A549 (cell line): ENCODE measurements at regions not wholly inside any gene's neighbourhood (a gene's known extent, or its start where the extent isn't known, plus 50 kb on each side); places are given as distances from the start of the nearest gene placed in this dataset.
"Not testable (repeated sequence)": the region's sequence is repeated elsewhere in the genome, so short reads cannot be mapped to it uniquely, and the experiment has no call there.

Experiments used
- ATAC-seq, 2 experiments: fragments of 200-7000 bp in 1 of 2; fragments of >200 bp in 1 of 2; cut with Nextera tagmentation in 1 of 2; cut with Tn5 transposase in 1 of 2; 3 replicates each; pipeline versions ENCODE4 v1.8.0 to v1.9.1; 2018 to 2020; ENCODE audit warnings: mild to moderate bottlenecking in 1 of 2, moderate library complexity in 1 of 2
- CTCF ChIA-PET: fragments of 300-600 bp; sonication (Branson Sonifier 250); formaldehyde crosslinking; extraction: SDS; loops from one replicate; lab custom pipeline; 2021; ENCODE audit warnings: antibody characterized with exemption, inconsistent platforms; lab: Yijun Ruan, JAX
- POLR2A ChIA-PET: fragments of 350-600 bp; formaldehyde crosslinking; extraction: SDS; loops from one replicate; lab custom pipeline; 2021; ENCODE audit warnings: antibody characterized with exemption, inconsistent platforms; lab: Yijun Ruan, JAX
- DNase-seq, 2 experiments: peaks; one replicate each; pipeline versions ENCODE4 v3.0.0 to v3.0.0-alpha.2; 2011 to 2016; ENCODE audit warnings: low read depth in 1 of 2, low spot score in 1 of 2
- FAIRE-seq: peaks from 2 replicates; lab custom pipeline; 2011; peaks lifted over from hg19 to GRCh38; lab: Jason Lieb, UNC
- H3K27ac ChIP-seq, 2 experiments: fragments of >200 bp; sonication (Bioruptor Twin); formaldehyde crosslinking; 3 replicates each; pipeline ENCODE4 v1.5.1; 2016 to 2017
- H3K4me1 ChIP-seq: fragments of >200 bp; sonication (Bioruptor Twin); formaldehyde crosslinking; 3 replicates; pipeline ENCODE4 v1.6.1; 2016
- H3K4me2 ChIP-seq: fragments of >200 bp; sonication (Bioruptor Twin); formaldehyde crosslinking; 3 replicates; pipeline ENCODE4 v1.6.1; 2016
- H3K4me3 ChIP-seq: fragments of >200 bp; sonication (Bioruptor Twin); formaldehyde crosslinking; 3 replicates; pipeline ENCODE4 v1.5.1; 2016
- H3K9me3 ChIP-seq: fragments of >200 bp; sonication (Bioruptor Twin); formaldehyde crosslinking; 3 replicates; pipeline ENCODE4 v1.6.1; 2016
- CEBPB ChIP-seq, 2 experiments: fragments of >200 bp in 1 of 2; sonication (Bioruptor Twin) in 1 of 2; formaldehyde crosslinking in 1 of 2; IDR thresholded peaks; 2 replicates each; pipeline ENCODE4 v1.6.1; 2012 to 2016
- CHD2 ChIP-seq: fragments of 150-350 bp; IDR thresholded peaks from 2 replicates; pipeline ENCODE4 v1.6.1; 2014; ENCODE audit warnings: low read length; ENCODE audit not compliant: partially characterized antibody
- HOXA7 ChIP-seq: fragments of 250-450 bp; sonication (Bioruptor Pico); IDR thresholded peaks from 2 replicates; pipeline ENCODE4 v1.5.0; 2020; ENCODE audit warnings: mild to moderate bottlenecking, moderate library complexity
- HOXB13 ChIP-seq: fragments of 250-450 bp; sonication (Bioruptor Pico); IDR thresholded peaks from 2 replicates; pipeline ENCODE4 v1.5.0; 2020; ENCODE audit warnings: low read depth, mild to moderate bottlenecking, moderate library complexity
- JUN ChIP-seq, 2 experiments: fragments of >200 bp; sonication (Bioruptor Twin); formaldehyde crosslinking; IDR thresholded peaks; 2 replicates in 1 of 2; 3 replicates in 1 of 2; pipeline ENCODE4 v1.6.1; 2016 to 2017
- KDM5A ChIP-seq: fragments of 200-600 bp; sonication (generic); IDR thresholded peaks from 2 replicates; pipeline ENCODE4 v1.6.1; 2016; ENCODE audit warnings: antibody characterized with exemption, mild to moderate bottlenecking
- NFE2L2 ChIP-seq: fragments of 150-350 bp; conservative IDR thresholded peaks from 2 replicates; pipeline ENCODE4 v1.6.1; 2014; ENCODE audit warnings: low read length
- NPAS2 ChIP-seq: fragments of 250-450 bp; sonication (Bioruptor Pico); IDR thresholded peaks from 2 replicates; pipeline ENCODE4 v1.8.0; 2022; ENCODE audit warnings: mild to moderate bottlenecking, moderate library complexity, borderline replicate concordance
- NR3C1 ChIP-seq: fragments of >200 bp; sonication (Bioruptor Twin); formaldehyde crosslinking; IDR thresholded peaks from 3 replicates; pipeline ENCODE4 v1.6.1; 2017
- POLR2A ChIP-seq: IDR thresholded peaks from 2 replicates; pipeline ENCODE4 v1.6.1; 2012; ENCODE audit warnings: mild to moderate bottlenecking, low read length
- ZC3H11A ChIP-seq: fragments of 450-650 bp; IDR thresholded peaks from 2 replicates; pipeline ENCODE4 v1.6.1; 2014; ENCODE audit warnings: antibody characterized with exemption, mild to moderate bottlenecking
- ZSCAN20 ChIP-seq: fragments of 250-450 bp; sonication (Bioruptor Pico); IDR thresholded peaks from 2 replicates; pipeline ENCODE4 v1.8.0; 2022; ENCODE audit warnings: mild to moderate bottlenecking, moderate library complexity
- WGBS: methylation state at CpG from one replicate; pipeline ENCODE4 v1.1.6; 2017; ENCODE audit errors: missing lambda C conversion rate; 5-methylcytosine and 5-hydroxymethylcytosine counted together
- TF ChIP-seq, protein P1 (sequence below): fragments of 200-600 bp; sonication (generic); IDR thresholded peaks from 2 replicates; pipeline ENCODE4 v1.6.1; 2016; ENCODE audit warnings: antibody characterized with exemption, mild to moderate bottlenecking, moderate library complexity
- TF ChIP-seq, protein P2 (sequence below): IDR thresholded peaks from 2 replicates; pipeline ENCODE4 v1.6.1; 2012
- TF ChIP-seq, protein P3 (sequence below): fragments of >200 bp; sonication (Bioruptor Twin); formaldehyde crosslinking; IDR thresholded peaks from 3 replicates; pipeline ENCODE4 v1.6.1; 2016

DNA sequence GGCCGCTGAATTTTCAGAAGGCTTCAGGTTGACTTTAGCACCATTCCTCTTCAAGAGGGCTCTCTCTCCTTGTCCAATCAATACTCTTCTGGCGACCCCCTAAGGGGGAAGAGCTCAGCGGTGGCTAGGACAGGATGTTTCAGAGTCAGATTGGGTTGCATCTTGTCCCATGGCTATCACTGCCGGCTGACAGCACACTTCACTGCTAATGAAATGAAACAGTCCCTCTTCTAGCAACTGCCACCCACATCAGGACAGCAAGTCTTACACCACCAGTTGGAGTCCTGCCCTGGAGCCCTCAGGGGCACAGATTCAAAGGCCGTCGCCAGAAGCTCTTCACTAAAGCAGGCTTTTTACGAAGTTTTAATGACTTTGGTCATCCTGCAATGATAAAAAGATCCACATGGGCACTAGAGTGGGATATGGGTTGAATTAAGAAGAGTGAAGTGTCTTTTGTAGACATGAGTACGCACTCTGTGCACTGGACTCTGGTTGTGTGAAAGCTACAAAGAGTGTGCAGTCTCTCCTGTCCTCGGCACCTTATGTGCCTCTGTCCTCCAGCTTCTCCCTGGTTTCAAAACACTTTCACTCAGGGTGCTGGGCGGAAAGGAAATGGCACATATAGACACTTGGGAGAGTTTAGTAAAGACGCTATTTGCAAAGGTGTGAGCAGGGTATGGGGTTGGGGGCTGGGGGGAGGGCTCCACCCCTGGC, 66.1 kb upstream of the SLC22A16 start:
- ATAC-seq (no peak), DNase-seq (no peak), FAIRE-seq (no peak)
- Histone ChIP-seq H3K27ac (0 out of 6 replicates have a peak overlapping the region, but pooled peaks of 1 of the 2 experiments have one; percentile 25), H3K9me3 (peaks cover 5% of the 10 kb centered on the region; the same call in 1 of the 3 replicates), H3K4me3 (no peak overlapping the region), H3K4me1 (peaks cover 14% of the 10 kb centered on the region), H3K4me2 (no peak overlapping the region)
- 80% methylated on average over 10 of the region's 11 CpGs for WGBS
- POLR2A ChIA-PET: no interaction called here
- CTCF ChIA-PET: interaction anchor here (1.2 kb wide), 1 partner anchor 335 kb away, joined by 3 read pairs; no protein-coding TSS in a partner anchor
- TF ChIP-seq POLR2A: no peak
- TF ChIP-seq CHD2: no peak
- TF ChIP-seq HOXA7: no peak
- TF ChIP-seq, protein P1, sequence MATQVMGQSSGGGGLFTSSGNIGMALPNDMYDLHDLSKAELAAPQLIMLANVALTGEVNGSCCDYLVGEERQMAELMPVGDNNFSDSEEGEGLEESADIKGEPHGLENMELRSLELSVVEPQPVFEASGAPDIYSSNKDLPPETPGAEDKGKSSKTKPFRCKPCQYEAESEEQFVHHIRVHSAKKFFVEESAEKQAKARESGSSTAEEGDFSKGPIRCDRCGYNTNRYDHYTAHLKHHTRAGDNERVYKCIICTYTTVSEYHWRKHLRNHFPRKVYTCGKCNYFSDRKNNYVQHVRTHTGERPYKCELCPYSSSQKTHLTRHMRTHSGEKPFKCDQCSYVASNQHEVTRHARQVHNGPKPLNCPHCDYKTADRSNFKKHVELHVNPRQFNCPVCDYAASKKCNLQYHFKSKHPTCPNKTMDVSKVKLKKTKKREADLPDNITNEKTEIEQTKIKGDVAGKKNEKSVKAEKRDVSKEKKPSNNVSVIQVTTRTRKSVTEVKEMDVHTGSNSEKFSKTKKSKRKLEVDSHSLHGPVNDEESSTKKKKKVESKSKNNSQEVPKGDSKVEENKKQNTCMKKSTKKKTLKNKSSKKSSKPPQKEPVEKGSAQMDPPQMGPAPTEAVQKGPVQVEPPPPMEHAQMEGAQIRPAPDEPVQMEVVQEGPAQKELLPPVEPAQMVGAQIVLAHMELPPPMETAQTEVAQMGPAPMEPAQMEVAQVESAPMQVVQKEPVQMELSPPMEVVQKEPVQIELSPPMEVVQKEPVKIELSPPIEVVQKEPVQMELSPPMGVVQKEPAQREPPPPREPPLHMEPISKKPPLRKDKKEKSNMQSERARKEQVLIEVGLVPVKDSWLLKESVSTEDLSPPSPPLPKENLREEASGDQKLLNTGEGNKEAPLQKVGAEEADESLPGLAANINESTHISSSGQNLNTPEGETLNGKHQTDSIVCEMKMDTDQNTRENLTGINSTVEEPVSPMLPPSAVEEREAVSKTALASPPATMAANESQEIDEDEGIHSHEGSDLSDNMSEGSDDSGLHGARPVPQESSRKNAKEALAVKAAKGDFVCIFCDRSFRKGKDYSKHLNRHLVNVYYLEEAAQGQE: no peak
- no peak for TF ChIP-seq KDM5A
- TF ChIP-seq, protein P2, sequence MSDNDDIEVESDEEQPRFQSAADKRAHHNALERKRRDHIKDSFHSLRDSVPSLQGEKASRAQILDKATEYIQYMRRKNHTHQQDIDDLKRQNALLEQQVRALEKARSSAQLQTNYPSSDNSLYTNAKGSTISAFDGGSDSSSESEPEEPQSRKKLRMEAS: no peak
- TF ChIP-seq, protein P3, sequence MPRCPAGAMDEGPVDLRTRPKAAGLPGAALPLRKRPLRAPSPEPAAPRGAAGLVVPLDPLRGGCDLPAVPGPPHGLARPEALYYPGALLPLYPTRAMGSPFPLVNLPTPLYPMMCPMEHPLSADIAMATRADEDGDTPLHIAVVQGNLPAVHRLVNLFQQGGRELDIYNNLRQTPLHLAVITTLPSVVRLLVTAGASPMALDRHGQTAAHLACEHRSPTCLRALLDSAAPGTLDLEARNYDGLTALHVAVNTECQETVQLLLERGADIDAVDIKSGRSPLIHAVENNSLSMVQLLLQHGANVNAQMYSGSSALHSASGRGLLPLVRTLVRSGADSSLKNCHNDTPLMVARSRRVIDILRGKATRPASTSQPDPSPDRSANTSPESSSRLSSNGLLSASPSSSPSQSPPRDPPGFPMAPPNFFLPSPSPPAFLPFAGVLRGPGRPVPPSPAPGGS: no peak
- no peak for TF ChIP-seq HOXB13
- TF ChIP-seq NFE2L2: no peak
- TF ChIP-seq NPAS2 (CRISPR knock-in tag): no peak
- TF ChIP-seq NR3C1: no peak
- no peak for TF ChIP-seq ZC3H11A
- TF ChIP-seq CEBPB (IDR thresholded peaks at IDR 0.05): no peak
- no peak for TF ChIP-seq ZSCAN20 (CRISPR knock-in tag)

DNA sequence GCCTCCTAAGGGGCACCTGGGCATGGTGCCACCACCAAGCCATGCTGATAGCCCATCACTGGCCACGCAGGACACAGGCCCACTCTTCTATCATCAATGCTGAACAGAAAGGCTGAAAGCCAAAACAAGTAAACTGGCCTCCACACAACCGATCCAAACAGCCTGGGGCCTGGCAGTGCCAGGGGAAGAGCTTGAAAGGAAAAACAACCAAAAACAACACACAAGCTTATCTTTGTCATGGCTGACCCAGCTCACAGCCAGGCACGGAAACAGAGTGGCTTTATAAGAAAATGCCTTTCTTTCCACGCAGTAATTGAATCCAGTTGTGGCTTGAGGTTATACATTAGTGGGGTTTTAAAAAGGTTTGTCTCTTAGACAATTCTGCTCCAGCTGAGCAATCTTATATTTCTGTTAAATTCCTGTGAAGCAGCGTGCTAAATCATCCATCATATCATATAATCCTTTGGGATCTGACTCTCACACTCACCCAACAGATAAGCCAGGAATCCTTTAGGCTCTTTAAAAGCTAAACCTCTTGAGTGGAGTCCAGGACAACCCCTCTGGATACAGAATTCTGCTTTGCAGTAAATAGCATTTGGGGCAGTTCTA, 65.4 kb upstream of the SLC22A16 start:
- Histone ChIP-seq H3K4me2 (no peak overlapping the region), H3K4me1 (peaks cover 20% of the 10 kb centered on the region), H3K27ac (no peak overlapping the region), H3K9me3 (peaks cover 5% of the 10 kb centered on the region; the same call in 1 of the 3 replicates), H3K4me3 (no peak overlapping the region)
- POLR2A ChIA-PET: no interaction called here
- DNase-seq: no peak
- no peak for FAIRE-seq
- WGBS: 47% methylated on average over 5 of the region's 5 CpGs
- CTCF ChIA-PET: interaction anchor here (1.2 kb wide), 1 partner anchor 336 kb away, joined by 3 read pairs; no protein-coding TSS in a partner anchor
- no peak for ATAC-seq
- TF ChIP-seq JUN (IDR thresholded peaks at IDR 0.05): no peak

DNA sequence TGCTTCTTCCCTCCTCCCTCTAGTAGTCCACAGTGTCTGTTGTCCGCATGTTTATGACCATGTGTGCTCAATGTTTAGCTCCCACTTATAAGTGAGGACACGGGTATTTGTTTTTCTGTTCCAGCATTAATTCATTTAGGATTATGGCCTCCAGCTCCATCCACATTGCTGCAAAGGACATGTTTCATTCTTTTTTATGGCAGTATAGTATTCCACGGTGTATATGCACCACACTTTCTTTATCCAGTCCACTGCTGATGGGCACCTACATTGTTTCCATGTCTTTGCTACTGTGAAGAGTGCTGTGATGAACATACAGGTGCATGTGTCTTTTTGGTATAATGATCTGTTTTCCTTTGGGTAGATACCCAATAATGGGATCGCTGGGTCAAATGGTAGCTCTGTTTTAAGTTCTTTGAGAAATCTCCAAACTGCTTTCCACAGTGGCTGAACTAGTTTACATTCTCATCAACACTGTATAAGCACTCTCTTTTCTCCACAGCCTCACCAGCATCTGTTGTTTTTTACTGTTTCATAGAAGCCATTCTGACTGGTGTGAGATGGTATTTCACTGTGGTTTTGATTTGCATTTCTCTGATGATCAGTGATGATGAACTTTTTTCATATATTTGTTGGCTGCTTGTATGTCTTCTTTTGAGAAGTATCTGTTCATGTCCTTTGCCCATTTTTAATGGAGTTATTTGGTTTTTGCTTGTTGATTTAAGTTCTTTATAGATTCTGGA, 63.0 kb upstream of the SLC22A16 start:
- H3K9me3 ChIP-seq, H3K4me2 ChIP-seq, H3K27ac ChIP-seq, POLR2A ChIA-PET, H3K4me3 ChIP-seq, DNase-seq, ATAC-seq, FAIRE-seq: not testable (repeated sequence)
- peaks cover 24% of the 10 kb centered on the region for H3K4me1 ChIP-seq
- 81% methylated on average over 4 of the region's 4 CpGs for WGBS
- CTCF ChIA-PET: interaction anchor here (0.7 to 2.0 kb wide), 4 partner anchors 11 to 138 kb away, joined by 3 to 6 read pairs (median 4); no protein-coding TSS in a partner anchor
